HCT116 (cell line): ENCODE measurements at regions not wholly inside any gene's neighbourhood (a gene's known extent, or its start where the extent isn't known, plus 50 kb on each side); places are given as distances from the start of the nearest gene placed in this dataset.

Source experiments
- ATAC-seq: fragments of 200-7000 bp; cut with Tn5 transposase; 2 replicates; pipeline ENCODE4 v1.9.1; 2020; ENCODE audit warnings: mild to moderate bottlenecking, moderate library complexity
- BruUV-seq: library from RNA; stranded (reverse); fragments of 400-500 nt; replicated peaks from 2 replicates; lab custom pipeline; 2021; lab: Mats Ljungman, UMichigan
- CTCF ChIA-PET: fragments of 300-600 bp; sonication (Branson Sonifier 250); formaldehyde crosslinking; loops from one replicate; lab custom pipeline; 2021; ENCODE audit warnings: antibody characterized with exemption; lab: Charles Lee
- POLR2A ChIA-PET: fragments of 300-600, 350-600 bp; sonication (Branson Sonifier 250); formaldehyde crosslinking; loops from one replicate; lab custom pipeline; 2021; ENCODE audit warnings: antibody characterized with exemption; lab: Charles Lee
- RAD21 ChIA-PET, 2 experiments: fragments of 300-600 bp; sonication (Branson Sonifier 250); formaldehyde crosslinking; loops; one replicate each; lab custom pipeline; 2023; ENCODE audit warnings: low total read pairs in 2 of 2; ENCODE audit not compliant: uncharacterized antibody in 2 of 2, unreplicated experiment in 2 of 2, low non-redundant PET in 1 of 2; lab: Charles Lee
- DNase-seq: peaks from one replicate; pipeline ENCODE4 v3.0.0-alpha.2; 2010; ENCODE audit warnings: low read depth, low spot score
- H2AFZ ChIP-seq: fragments of 200-600 bp; shearing (Covaris generic), sonication (generic); 2 replicates; pipeline ENCODE4 v1.6.1; 2017; ENCODE audit warnings: low read depth, mixed run types, mixed read lengths, antibody characterized with exemption, low read length; ENCODE audit not compliant: poor library complexity, severe bottlenecking
- H3K27ac ChIP-seq: 2 replicates; pipeline ENCODE4 v1.5.1; 2012; ENCODE audit warnings: low read depth, low read length
- H3K27me3 ChIP-seq: fragments of 200-600 bp; sonication (generic); 2 replicates; pipeline ENCODE4 v1.6.1; 2016; ENCODE audit warnings: mixed run types, low read length, mixed read lengths; ENCODE audit not compliant: insufficient read depth
- H3K36me3 ChIP-seq, 2 experiments: fragments of 200-500 bp in 1 of 2; fragments of 200-600 bp in 1 of 2; sonication (Bioruptor generic) in 1 of 2; sonication (generic) in 1 of 2; 2 replicates each; pipeline versions ENCODE4 v1.5.1 to v1.6.1; 2014 to 2016; ENCODE audit warnings: low read length in 2 of 2, inconsistent platforms in 1 of 2, mixed read lengths in 1 of 2, mixed run types in 1 of 2; ENCODE audit not compliant: insufficient read depth in 2 of 2, control insufficient read depth in 1 of 2
- H3K4me1 ChIP-seq, 2 experiments: fragments of 200-600 bp in 1 of 2; sonication (generic) in 1 of 2; 2 replicates each; pipeline versions ENCODE4 v1.5.1 to v1.6.1; 2012 to 2017; ENCODE audit warnings: low read length in 2 of 2, inconsistent platforms in 1 of 2, mild to moderate bottlenecking in 1 of 2, mixed read lengths in 1 of 2, mixed run types in 1 of 2, moderate library complexity in 1 of 2; ENCODE audit not compliant: insufficient read depth in 2 of 2, control insufficient read depth in 1 of 2
- H3K4me2 ChIP-seq: fragments of 200-600 bp; sonication (generic); 2 replicates; pipeline ENCODE4 v1.6.1; 2017; ENCODE audit warnings: mixed run types, low read length, mixed read lengths
- H3K4me3 ChIP-seq, 2 experiments: fragments of 200-600 bp in 1 of 2; sonication (generic) in 1 of 2; replicated peaks in 1 of 2; 2 replicates each; pipeline ENCODE4 v1.5.1; 2011 to 2016; ENCODE audit warnings: low read length in 2 of 2, control low read depth in 1 of 2, low read depth in 1 of 2, mild to moderate bottlenecking in 1 of 2, mixed read lengths in 1 of 2, mixed run types in 1 of 2
- H3K79me2 ChIP-seq: fragments of 200-600 bp; sonication (generic); 2 replicates; pipeline ENCODE4 v1.6.1; 2017; ENCODE audit warnings: mild to moderate bottlenecking, mixed run types, low read length, moderate library complexity, mixed read lengths; ENCODE audit not compliant: insufficient read depth
- H3K9ac ChIP-seq: fragments of 200-600 bp; sonication (generic); 2 replicates; pipeline ENCODE4 v1.6.1; 2016; ENCODE audit warnings: low read length, mixed read lengths
- H3K9me2 ChIP-seq: fragments of 200-600 bp; sonication (generic), shearing (Covaris generic); 2 replicates; pipeline ENCODE4 v1.6.1; 2017; ENCODE audit warnings: mixed run types, mild to moderate bottlenecking, moderate library complexity; ENCODE audit not compliant: insufficient read depth
- H3K9me3 ChIP-seq, 2 experiments: fragments of 200-500 bp in 1 of 2; fragments of 200-600 bp in 1 of 2; sonication (Bioruptor generic) in 1 of 2; sonication (generic) in 1 of 2; 2 replicates each; pipeline ENCODE4 v1.6.1; 2014 to 2017; ENCODE audit warnings: low read length in 2 of 2, mixed read lengths in 2 of 2, inconsistent platforms in 1 of 2, low read depth in 1 of 2, mild to moderate bottlenecking in 1 of 2, mixed run types in 1 of 2, moderate library complexity in 1 of 2; ENCODE audit not compliant: control insufficient read depth in 1 of 2, insufficient read depth in 1 of 2
- H4K20me1 ChIP-seq: fragments of 200-600 bp; sonication (generic), shearing (Covaris generic); 2 replicates; pipeline ENCODE4 v1.6.1; 2017; ENCODE audit warnings: mixed run types, mild to moderate bottlenecking, moderate library complexity; ENCODE audit not compliant: insufficient read depth
- CBX3 ChIP-seq: IDR thresholded peaks from 2 replicates; pipeline ENCODE4 v1.6.1; 2012; ENCODE audit warnings: low read depth
- CTCF ChIP-seq, 3 experiments: fragments of 200-600 bp in 1 of 3; sonication (generic) in 1 of 3; IDR thresholded peaks in 2 of 3; conservative IDR thresholded peaks in 1 of 3; 2 replicates each; pipeline ENCODE4 v1.5.1; 2012 to 2017; ENCODE audit warnings: low read depth in 2 of 3, low read length in 2 of 3, antibody characterized with exemption in 1 of 3, borderline replicate concordance in 1 of 3, control low read depth in 1 of 3, mild to moderate bottlenecking in 1 of 3, mixed read lengths in 1 of 3, mixed run types in 1 of 3, moderate library complexity in 1 of 3; ENCODE audit not compliant: insufficient read depth in 1 of 3
- POLR2AphosphoS5 ChIP-seq: IDR thresholded peaks from 2 replicates; pipeline ENCODE4 v1.6.1; 2011; ENCODE audit warnings: mild to moderate bottlenecking, low read depth, low read length, moderate library complexity
- RAD21 ChIP-seq: IDR thresholded peaks from 2 replicates; pipeline ENCODE4 v1.6.1; 2012; ENCODE audit warnings: low read depth, mild to moderate bottlenecking
- ZFX ChIP-seq: fragments of 450-650 bp; IDR thresholded peaks from 2 replicates; pipeline ENCODE4 v1.6.1; 2017
- intact Hi-C: fragments of 100-400 bp; cut with micrococcal nuclease; formaldehyde crosslinking; loops from 2 replicates; pipeline ENCODE4 v1.10.0; 2022

GRCh38 chr21:35840197-35840799, 220.0 kb downstream of the SETD4 start:
- Histone ChIP-seq H3K4me3 (no peak overlapping the region), H3K27me3 (no peaks in the 10 kb centered on the region), H3K9me3 (no peaks in the 10 kb centered on the region), H4K20me1 (no peaks in the 10 kb centered on the region), H3K36me3 (no peaks in the 10 kb centered on the region), H3K4me2 (no peak overlapping the region), H3K79me2 (no peaks in the 10 kb centered on the region), H3K9ac (no peak overlapping the region), H3K4me1 (no peaks in the 10 kb centered on the region), H3K9me2 (no peaks in the 10 kb centered on the region), H3K27ac (no peak overlapping the region), H2AFZ (no peak overlapping the region)
- peak; percentile 73 for ATAC-seq
- intact Hi-C loops: loop anchor here (1.0 to 10.0 kb wide), 9 partner anchors 188 to 1148 kb away; no protein-coding TSS in a partner anchor
- ChIA-PET CTCF (interaction anchor here (0.7 to 2.3 kb wide), 35 partner anchors 10 to 1152 kb away, joined by 3 to 36 read pairs (median 4); no protein-coding TSS in a partner anchor), POLR2A (interaction anchor here (0.9 kb wide), 2 partner anchors 92 to 1095 kb away, joined by 3 read pairs; no protein-coding TSS in a partner anchor), RAD21 (interaction anchor here (0.5 to 1.1 kb wide), 7 partner anchors 12 to 1150 kb away, joined by 3 to 4 read pairs (median 4); no protein-coding TSS in a partner anchor)
- TF ChIP-seq CTCF (IDR thresholded peaks at IDR 0.05 in 2 of 3, conservative IDR thresholded peaks at IDR 0.05 in 1 of 3; ENCODE audit: borderline replicate concordance in 1 of 3, insufficient read depth in 1 of 3, low read depth in 2 of 3, low read length in 2 of 3) (peak; percentile 61 to 93 (median 81); a peak in 5 of 6 replicates), CBX3 (no peak), RAD21 (peak; percentile 85), ZFX (no peak), POLR2AphosphoS5 (no peak)
- BruUV-seq: no TSS peak
- peak; percentile 72 for DNase-seq
